Panc1 (cell line): ENCODE measurements at regions not wholly inside any gene's neighbourhood (a gene's known extent, or its start where the extent isn't known, plus 50 kb on each side); places are given as distances from the start of the nearest gene placed in this dataset.

ENCODE experiments used
- POLR2AphosphoS5 ChIP-seq: IDR thresholded peaks from 2 replicates; pipeline ENCODE4 v1.6.1; 2012; ENCODE audit warnings: mild to moderate bottlenecking, low read depth, low read length, moderate library complexity
- TCF7L2 ChIP-seq: IDR thresholded peaks from 2 replicates; pipeline ENCODE4 v1.6.1; 2011; ENCODE audit warnings: mild to moderate bottlenecking, low read depth, low read length, inconsistent platforms
- TF ChIP-seq, protein P1 (sequence below): fragments of 450-650 bp; IDR thresholded peaks from 2 replicates; pipeline ENCODE4 v1.5.1; 2017; ENCODE audit warnings: mild to moderate bottlenecking
- TF ChIP-seq, protein P2 (sequence below), 2 experiments: IDR thresholded peaks; 2 replicates each; pipeline ENCODE4 v1.6.1; 2011 to 2012; ENCODE audit warnings: low read depth in 2 of 2, control low read depth in 1 of 2, low read length in 1 of 2, mild to moderate bottlenecking in 1 of 2, moderate library complexity in 1 of 2; ENCODE audit not compliant: insufficient read depth in 1 of 2

DNA sequence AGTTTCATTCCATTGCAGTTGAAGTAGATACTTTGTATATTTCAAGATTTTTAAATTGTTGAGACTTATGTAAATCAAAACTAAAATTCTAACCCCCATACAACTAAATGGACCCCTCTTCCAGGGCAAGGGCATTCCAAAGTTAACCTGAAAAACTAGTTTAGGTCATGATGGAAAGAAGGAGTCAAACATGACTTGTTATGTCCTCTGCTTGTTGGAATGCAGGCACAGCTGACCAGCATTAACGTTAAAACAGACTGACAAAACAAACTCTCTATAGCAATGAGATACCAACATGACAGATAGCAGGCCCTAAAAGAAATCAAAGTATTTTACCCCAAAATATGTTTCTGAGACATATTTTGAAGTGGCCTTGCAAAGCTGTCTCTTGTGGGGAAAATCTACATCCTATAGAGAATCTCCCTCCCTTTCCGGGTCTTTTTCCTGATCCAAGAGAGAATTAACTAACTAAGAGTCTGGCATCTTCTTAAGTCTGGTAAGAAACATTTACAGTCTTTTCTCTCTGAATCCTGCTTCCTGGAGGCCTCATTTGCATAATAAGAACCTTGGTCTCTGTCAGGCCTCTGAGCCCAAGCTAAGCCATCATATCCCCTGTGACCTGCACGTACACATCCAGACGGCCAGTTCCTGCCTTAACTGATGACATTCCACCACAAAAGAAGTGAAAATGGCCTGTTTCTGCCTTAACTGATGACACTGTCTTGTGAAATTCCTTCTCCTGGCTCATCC, 124.3 kb upstream of the ATXN1 start:
- TF ChIP-seq, protein P1, sequence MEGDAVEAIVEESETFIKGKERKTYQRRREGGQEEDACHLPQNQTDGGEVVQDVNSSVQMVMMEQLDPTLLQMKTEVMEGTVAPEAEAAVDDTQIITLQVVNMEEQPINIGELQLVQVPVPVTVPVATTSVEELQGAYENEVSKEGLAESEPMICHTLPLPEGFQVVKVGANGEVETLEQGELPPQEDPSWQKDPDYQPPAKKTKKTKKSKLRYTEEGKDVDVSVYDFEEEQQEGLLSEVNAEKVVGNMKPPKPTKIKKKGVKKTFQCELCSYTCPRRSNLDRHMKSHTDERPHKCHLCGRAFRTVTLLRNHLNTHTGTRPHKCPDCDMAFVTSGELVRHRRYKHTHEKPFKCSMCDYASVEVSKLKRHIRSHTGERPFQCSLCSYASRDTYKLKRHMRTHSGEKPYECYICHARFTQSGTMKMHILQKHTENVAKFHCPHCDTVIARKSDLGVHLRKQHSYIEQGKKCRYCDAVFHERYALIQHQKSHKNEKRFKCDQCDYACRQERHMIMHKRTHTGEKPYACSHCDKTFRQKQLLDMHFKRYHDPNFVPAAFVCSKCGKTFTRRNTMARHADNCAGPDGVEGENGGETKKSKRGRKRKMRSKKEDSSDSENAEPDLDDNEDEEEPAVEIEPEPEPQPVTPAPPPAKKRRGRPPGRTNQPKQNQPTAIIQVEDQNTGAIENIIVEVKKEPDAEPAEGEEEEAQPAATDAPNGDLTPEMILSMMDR: no peak
- TF ChIP-seq, protein P2, sequence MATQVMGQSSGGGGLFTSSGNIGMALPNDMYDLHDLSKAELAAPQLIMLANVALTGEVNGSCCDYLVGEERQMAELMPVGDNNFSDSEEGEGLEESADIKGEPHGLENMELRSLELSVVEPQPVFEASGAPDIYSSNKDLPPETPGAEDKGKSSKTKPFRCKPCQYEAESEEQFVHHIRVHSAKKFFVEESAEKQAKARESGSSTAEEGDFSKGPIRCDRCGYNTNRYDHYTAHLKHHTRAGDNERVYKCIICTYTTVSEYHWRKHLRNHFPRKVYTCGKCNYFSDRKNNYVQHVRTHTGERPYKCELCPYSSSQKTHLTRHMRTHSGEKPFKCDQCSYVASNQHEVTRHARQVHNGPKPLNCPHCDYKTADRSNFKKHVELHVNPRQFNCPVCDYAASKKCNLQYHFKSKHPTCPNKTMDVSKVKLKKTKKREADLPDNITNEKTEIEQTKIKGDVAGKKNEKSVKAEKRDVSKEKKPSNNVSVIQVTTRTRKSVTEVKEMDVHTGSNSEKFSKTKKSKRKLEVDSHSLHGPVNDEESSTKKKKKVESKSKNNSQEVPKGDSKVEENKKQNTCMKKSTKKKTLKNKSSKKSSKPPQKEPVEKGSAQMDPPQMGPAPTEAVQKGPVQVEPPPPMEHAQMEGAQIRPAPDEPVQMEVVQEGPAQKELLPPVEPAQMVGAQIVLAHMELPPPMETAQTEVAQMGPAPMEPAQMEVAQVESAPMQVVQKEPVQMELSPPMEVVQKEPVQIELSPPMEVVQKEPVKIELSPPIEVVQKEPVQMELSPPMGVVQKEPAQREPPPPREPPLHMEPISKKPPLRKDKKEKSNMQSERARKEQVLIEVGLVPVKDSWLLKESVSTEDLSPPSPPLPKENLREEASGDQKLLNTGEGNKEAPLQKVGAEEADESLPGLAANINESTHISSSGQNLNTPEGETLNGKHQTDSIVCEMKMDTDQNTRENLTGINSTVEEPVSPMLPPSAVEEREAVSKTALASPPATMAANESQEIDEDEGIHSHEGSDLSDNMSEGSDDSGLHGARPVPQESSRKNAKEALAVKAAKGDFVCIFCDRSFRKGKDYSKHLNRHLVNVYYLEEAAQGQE (IDR thresholded peaks at IDR 0.05; ENCODE audit: insufficient read depth in 1 of 2, low read depth in 2 of 2, low read length in 1 of 2): no peak
- TF ChIP-seq POLR2AphosphoS5: no peak
- no peak for TF ChIP-seq TCF7L2
